HepG2 (cell line): ENCODE measurements at regions not wholly inside any gene's neighbourhood (a gene's known extent, or its start where the extent isn't known, plus 50 kb on each side); places are given as distances from the start of the nearest gene placed in this dataset.

ENCODE experiments used
- CREB1 ChIP-seq, 2 experiments: fragments of 450-650 bp in 1 of 2; IDR thresholded peaks; 2 replicates each; pipeline ENCODE4 v1.6.1; 2016 to 2017; ENCODE audit warnings: control low read depth in 1 of 2, mild to moderate bottlenecking in 1 of 2, missing compliant biosample characterization in 1 of 2, missing genetic modification characterization in 1 of 2
- EP300 ChIP-seq, 3 experiments: sonication (generic) in 1 of 3; formaldehyde crosslinking in 1 of 3; IDR thresholded peaks; 2 replicates each; pipeline versions ENCODE4 v1.5.1 to v1.6.1; 2011 to 2020; ENCODE audit warnings: low read depth in 2 of 3, low read length in 2 of 3, borderline replicate concordance in 1 of 3, improper control_type of control experiment in 1 of 3, mild to moderate bottlenecking in 1 of 3, missing genetic modification reagents in 1 of 3, moderate library complexity in 1 of 3
- NFRKB ChIP-seq: fragments of 450-650 bp; IDR thresholded peaks from 2 replicates; pipeline ENCODE4 v1.6.1; 2017
- NFYC ChIP-seq: IDR thresholded peaks from 2 replicates; pipeline ENCODE4 v1.6.1; 2016; ENCODE audit warnings: missing genetic modification reagents, missing compliant biosample characterization
- POLR2A ChIP-seq, 2 experiments: IDR thresholded peaks; 2 replicates each; pipeline ENCODE4 v1.6.1; 2011; ENCODE audit warnings: low read depth in 2 of 2, low read length in 2 of 2, mild to moderate bottlenecking in 1 of 2, moderate library complexity in 1 of 2; ENCODE audit not compliant: insufficient read depth in 1 of 2
- RAD21 ChIP-seq: fragments of 450-650 bp; formaldehyde crosslinking; IDR thresholded peaks from 2 replicates; pipeline ENCODE4 v1.5.0; 2020; ENCODE audit warnings: mild to moderate bottlenecking
- STAT5B ChIP-seq: sonication (generic); formaldehyde crosslinking; IDR thresholded peaks from 2 replicates; pipeline ENCODE4 v1.4.0; 2020; ENCODE audit warnings: missing genetic modification reagents
- YY1 ChIP-seq: IDR thresholded peaks from 2 replicates; pipeline ENCODE4 v1.6.1; 2011; ENCODE audit warnings: low read length, low read depth, moderate library complexity, mild to moderate bottlenecking; ENCODE audit not compliant: insufficient read depth, insufficient replicate concordance
- TF ChIP-seq, protein P1 (sequence below): sonication (generic); formaldehyde crosslinking; IDR thresholded peaks from 2 replicates; pipeline ENCODE4 v1.5.0; 2020; ENCODE audit warnings: mild to moderate bottlenecking, missing genetic modification reagents
- TF ChIP-seq, protein P2 (sequence below): sonication (generic); formaldehyde crosslinking; IDR thresholded peaks from 2 replicates; pipeline ENCODE4 v1.5.0; 2020; ENCODE audit warnings: mild to moderate bottlenecking, missing genetic modification reagents, moderate library complexity
- TF ChIP-seq, protein P3 (sequence below): sonication (generic); formaldehyde crosslinking; IDR thresholded peaks from 2 replicates; pipeline ENCODE4 v1.5.1; 2020; ENCODE audit warnings: mild to moderate bottlenecking, missing genetic modification reagents, borderline replicate concordance

DNA sequence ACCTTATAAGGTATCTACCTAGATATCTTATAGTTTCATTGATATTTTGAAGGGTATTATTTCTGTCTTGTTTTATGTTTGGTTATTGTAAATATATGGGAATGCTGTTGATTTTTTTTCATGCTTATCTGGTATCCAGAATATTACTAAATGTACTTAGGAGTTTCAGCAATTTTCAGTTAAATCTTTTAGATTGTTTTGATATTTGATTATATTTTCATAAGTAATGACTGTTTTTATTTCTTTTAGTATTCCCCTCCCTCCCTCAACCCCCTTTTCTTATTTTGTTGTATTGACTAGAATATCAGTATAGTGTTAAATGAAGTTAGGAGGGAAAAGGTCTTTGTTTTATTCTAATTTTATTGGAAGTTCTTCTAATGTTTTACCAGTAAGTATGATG, 344.4 kb upstream of the PROX1 start:
- no peak for TF ChIP-seq RAD21 (CRISPR knock-in tag)
- TF ChIP-seq CREB1 (IDR thresholded peaks at IDR 0.05), result no peak
- no peak for TF ChIP-seq CREB1 (CRISPR knock-in tag; IDR thresholded peaks at IDR 0.05)
- TF ChIP-seq POLR2A (IDR thresholded peaks at IDR 0.05; ENCODE audit: insufficient read depth in 1 of 2, low read depth in 2 of 2, low read length in 2 of 2), result no peak
- TF ChIP-seq, protein P1, sequence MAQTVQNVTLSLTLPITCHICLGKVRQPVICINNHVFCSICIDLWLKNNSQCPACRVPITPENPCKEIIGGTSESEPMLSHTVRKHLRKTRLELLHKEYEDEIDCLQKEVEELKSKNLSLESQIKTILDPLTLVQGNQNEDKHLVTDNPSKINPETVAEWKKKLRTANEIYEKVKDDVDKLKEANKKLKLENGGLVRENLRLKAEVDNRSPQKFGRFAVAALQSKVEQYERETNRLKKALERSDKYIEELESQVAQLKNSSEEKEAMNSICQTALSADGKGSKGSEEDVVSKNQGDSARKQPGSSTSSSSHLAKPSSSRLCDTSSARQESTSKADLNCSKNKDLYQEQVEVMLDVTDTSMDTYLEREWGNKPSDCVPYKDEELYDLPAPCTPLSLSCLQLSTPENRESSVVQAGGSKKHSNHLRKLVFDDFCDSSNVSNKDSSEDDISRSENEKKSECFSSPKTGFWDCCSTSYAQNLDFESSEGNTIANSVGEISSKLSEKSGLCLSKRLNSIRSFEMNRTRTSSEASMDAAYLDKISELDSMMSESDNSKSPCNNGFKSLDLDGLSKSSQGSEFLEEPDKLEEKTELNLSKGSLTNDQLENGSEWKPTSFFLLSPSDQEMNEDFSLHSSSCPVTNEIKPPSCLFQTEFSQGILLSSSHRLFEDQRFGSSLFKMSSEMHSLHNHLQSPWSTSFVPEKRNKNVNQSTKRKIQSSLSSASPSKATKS (CRISPR knock-in tag), result no peak
- TF ChIP-seq STAT5B (CRISPR knock-in tag), result no peak
- TF ChIP-seq EP300 (IDR thresholded peaks at IDR 0.05; ENCODE audit: low read depth in 2 of 2, low read length in 2 of 2), result no peak
- no peak for TF ChIP-seq EP300 (CRISPR knock-in tag; IDR thresholded peaks at IDR 0.05; ENCODE audit: borderline replicate concordance)
- TF ChIP-seq, protein P2, sequence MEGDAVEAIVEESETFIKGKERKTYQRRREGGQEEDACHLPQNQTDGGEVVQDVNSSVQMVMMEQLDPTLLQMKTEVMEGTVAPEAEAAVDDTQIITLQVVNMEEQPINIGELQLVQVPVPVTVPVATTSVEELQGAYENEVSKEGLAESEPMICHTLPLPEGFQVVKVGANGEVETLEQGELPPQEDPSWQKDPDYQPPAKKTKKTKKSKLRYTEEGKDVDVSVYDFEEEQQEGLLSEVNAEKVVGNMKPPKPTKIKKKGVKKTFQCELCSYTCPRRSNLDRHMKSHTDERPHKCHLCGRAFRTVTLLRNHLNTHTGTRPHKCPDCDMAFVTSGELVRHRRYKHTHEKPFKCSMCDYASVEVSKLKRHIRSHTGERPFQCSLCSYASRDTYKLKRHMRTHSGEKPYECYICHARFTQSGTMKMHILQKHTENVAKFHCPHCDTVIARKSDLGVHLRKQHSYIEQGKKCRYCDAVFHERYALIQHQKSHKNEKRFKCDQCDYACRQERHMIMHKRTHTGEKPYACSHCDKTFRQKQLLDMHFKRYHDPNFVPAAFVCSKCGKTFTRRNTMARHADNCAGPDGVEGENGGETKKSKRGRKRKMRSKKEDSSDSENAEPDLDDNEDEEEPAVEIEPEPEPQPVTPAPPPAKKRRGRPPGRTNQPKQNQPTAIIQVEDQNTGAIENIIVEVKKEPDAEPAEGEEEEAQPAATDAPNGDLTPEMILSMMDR (CRISPR knock-in tag), result no peak
- TF ChIP-seq, protein P3, sequence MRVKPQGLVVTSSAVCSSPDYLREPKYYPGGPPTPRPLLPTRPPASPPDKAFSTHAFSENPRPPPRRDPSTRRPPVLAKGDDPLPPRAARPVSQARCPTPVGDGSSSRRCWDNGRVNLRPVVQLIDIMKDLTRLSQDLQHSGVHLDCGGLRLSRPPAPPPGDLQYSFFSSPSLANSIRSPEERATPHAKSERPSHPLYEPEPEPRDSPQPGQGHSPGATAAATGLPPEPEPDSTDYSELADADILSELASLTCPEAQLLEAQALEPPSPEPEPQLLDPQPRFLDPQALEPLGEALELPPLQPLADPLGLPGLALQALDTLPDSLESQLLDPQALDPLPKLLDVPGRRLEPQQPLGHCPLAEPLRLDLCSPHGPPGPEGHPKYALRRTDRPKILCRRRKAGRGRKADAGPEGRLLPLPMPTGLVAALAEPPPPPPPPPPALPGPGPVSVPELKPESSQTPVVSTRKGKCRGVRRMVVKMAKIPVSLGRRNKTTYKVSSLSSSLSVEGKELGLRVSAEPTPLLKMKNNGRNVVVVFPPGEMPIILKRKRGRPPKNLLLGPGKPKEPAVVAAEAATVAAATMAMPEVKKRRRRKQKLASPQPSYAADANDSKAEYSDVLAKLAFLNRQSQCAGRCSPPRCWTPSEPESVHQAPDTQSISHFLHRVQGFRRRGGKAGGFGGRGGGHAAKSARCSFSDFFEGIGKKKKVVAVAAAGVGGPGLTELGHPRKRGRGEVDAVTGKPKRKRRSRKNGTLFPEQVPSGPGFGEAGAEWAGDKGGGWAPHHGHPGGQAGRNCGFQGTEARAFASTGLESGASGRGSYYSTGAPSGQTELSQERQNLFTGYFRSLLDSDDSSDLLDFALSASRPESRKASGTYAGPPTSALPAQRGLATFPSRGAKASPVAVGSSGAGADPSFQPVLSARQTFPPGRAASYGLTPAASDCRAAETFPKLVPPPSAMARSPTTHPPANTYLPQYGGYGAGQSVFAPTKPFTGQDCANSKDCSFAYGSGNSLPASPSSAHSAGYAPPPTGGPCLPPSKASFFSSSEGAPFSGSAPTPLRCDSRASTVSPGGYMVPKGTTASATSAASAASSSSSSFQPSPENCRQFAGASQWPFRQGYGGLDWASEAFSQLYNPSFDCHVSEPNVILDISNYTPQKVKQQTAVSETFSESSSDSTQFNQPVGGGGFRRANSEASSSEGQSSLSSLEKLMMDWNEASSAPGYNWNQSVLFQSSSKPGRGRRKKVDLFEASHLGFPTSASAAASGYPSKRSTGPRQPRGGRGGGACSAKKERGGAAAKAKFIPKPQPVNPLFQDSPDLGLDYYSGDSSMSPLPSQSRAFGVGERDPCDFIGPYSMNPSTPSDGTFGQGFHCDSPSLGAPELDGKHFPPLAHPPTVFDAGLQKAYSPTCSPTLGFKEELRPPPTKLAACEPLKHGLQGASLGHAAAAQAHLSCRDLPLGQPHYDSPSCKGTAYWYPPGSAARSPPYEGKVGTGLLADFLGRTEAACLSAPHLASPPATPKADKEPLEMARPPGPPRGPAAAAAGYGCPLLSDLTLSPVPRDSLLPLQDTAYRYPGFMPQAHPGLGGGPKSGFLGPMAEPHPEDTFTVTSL, result no peak
- no peak for TF ChIP-seq YY1
- no peak for TF ChIP-seq NFRKB
- TF ChIP-seq NFYC (CRISPR knock-in tag), result no peak
